ENCODE measurements at regions not wholly inside any gene's neighbourhood (a gene's known extent, or its start where the extent isn't known, plus 50 kb on each side); places are given as distances from the start of the nearest gene placed in this dataset.

- Histone ChIP-seq H3K4me3 (no peak overlapping the region), H3K27me3 (no peaks in the 10 kb centered on the region), H3K27ac (no peak overlapping the region), H3K36me3 (no peaks in the 10 kb centered on the region), H3K4me1 (no peaks in the 10 kb centered on the region), H3K9me3 (no peaks in the 10 kb centered on the region)
- DNase-seq = no peak
- 84 to 92% methylated on average over 7 of the region's 7 CpGs for WGBS, 2 donors
- no peak for TF ChIP-seq POLR2AphosphoS5 (IDR thresholded peaks at IDR 0.05)
- no peak for TF ChIP-seq POLR2A (IDR thresholded peaks at IDR 0.05)
- TF ChIP-seq, protein P1, sequence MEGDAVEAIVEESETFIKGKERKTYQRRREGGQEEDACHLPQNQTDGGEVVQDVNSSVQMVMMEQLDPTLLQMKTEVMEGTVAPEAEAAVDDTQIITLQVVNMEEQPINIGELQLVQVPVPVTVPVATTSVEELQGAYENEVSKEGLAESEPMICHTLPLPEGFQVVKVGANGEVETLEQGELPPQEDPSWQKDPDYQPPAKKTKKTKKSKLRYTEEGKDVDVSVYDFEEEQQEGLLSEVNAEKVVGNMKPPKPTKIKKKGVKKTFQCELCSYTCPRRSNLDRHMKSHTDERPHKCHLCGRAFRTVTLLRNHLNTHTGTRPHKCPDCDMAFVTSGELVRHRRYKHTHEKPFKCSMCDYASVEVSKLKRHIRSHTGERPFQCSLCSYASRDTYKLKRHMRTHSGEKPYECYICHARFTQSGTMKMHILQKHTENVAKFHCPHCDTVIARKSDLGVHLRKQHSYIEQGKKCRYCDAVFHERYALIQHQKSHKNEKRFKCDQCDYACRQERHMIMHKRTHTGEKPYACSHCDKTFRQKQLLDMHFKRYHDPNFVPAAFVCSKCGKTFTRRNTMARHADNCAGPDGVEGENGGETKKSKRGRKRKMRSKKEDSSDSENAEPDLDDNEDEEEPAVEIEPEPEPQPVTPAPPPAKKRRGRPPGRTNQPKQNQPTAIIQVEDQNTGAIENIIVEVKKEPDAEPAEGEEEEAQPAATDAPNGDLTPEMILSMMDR (IDR thresholded peaks at IDR 0.05) = no peak
- TF ChIP-seq EP300 (IDR thresholded peaks at IDR 0.05) = no peak
- intact Hi-C loops (cut with DNase I) = no loop called here
These were observed 69.7 kb upstream of the TAF11L2 start for GRCh38 chr5:17428176-17428800.

GRCh38 chr5:17429353-17429752, 68.7 kb upstream of the TAF11L2 start:
- no peaks in the 10 kb centered on the region for H3K9me3 ChIP-seq
- intact Hi-C loops (cut with DNase I) = no loop called here
- H3K4me1 ChIP-seq = no peaks in the 10 kb centered on the region
- 21 to 73% methylated on average over 4 of the region's 4 CpGs for WGBS, 2 donors
- no peaks in the 10 kb centered on the region for H3K27me3 ChIP-seq
- TF ChIP-seq, protein P1 (IDR thresholded peaks at IDR 0.05) = no peak
- no peak for TF ChIP-seq EP300 (IDR thresholded peaks at IDR 0.05)
- no peak for TF ChIP-seq POLR2A (IDR thresholded peaks at IDR 0.05)
- TF ChIP-seq POLR2AphosphoS5 (IDR thresholded peaks at IDR 0.05) = no peak
- no peaks in the 10 kb centered on the region for H3K36me3 ChIP-seq
- no peak for DNase-seq
- H3K27ac ChIP-seq = no peak overlapping the region
- H3K4me3 ChIP-seq = no peak overlapping the region

GRCh38 chr5:17430241-17430640, 67.8 kb upstream of the TAF11L2 start:
- intact Hi-C loops (cut with DNase I) = no loop called here
- Histone ChIP-seq H3K4me1 (no peaks in the 10 kb centered on the region), H3K36me3 (no peaks in the 10 kb centered on the region), H3K9me3 (no peaks in the 10 kb centered on the region), H3K27ac (no peak overlapping the region), H3K27me3 (no peaks in the 10 kb centered on the region), H3K4me3 (no peak overlapping the region)
- TF ChIP-seq, protein P1 (IDR thresholded peaks at IDR 0.05) = no peak
- no peak for TF ChIP-seq POLR2A (IDR thresholded peaks at IDR 0.05)
- TF ChIP-seq EP300 (IDR thresholded peaks at IDR 0.05) = no peak
- TF ChIP-seq POLR2AphosphoS5 (IDR thresholded peaks at IDR 0.05) = no peak
- 90 to 91% methylated on average over 5 of the region's 5 CpGs for WGBS, 2 donors
- no peak for DNase-seq

DNA sequence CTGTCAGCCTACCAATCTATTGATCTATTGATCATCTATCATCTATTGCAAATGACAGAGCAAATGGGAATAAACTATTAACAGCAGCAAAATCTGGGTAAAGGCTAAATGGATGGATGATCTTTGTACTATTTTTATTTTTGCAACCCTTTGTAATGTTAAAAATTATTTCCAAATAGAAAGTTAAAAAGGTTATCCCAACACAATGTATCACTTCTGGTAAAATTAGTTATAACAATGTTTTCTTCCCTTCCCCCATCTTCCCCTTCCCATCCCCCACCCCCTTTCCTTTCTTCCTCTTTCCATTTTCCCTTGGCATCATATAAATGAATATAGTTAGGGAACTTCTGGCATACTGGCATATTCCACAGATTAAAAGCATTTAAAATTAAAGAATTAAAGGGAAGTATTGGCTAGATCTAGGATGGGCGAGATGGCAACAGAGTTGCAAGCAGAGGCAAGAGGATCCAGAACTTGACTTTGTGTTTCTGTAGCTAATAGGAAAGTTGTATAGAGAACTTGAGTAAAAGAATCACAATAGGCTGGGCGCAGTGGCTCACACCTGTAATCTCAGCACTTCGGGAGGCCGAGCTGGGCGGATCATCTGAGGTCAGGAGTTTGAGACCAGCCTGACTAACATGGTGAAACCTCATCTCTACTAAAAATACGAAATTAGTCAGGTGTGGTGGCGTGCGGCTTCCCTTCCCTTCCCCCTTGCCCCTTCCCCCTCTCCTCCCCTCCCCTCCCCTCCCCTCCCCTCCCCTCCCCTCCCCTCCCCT, 66.6 kb upstream of the TAF11L2 start:
- intact Hi-C loops (cut with DNase I) = no loop called here
- no peak for DNase-seq
- Histone ChIP-seq H3K4me3 (no peak overlapping the region), H3K9me3 (no peaks in the 10 kb centered on the region), H3K27me3 (no peaks in the 10 kb centered on the region), H3K4me1 (no peaks in the 10 kb centered on the region), H3K27ac (no peak overlapping the region), H3K36me3 (no peaks in the 10 kb centered on the region)
- 90 to 96% methylated on average over 8 of the region's 8 CpGs for WGBS, 2 donors
- TF ChIP-seq POLR2AphosphoS5 (IDR thresholded peaks at IDR 0.05) = no peak
- TF ChIP-seq, protein P1 (IDR thresholded peaks at IDR 0.05) = no peak
- no peak for TF ChIP-seq POLR2A (IDR thresholded peaks at IDR 0.05)
- TF ChIP-seq EP300 (IDR thresholded peaks at IDR 0.05) = no peak
